WTC11 (cell line): ENCODE measurements at regions not wholly inside any gene's neighbourhood (a gene's known extent, or its start where the extent isn't known, plus 50 kb on each side); places are given as distances from the start of the nearest gene placed in this dataset.

ENCODE experiments used
- ATAC-seq: fragments of 200-7000 bp; cut with Tn5 transposase; 2 replicates; pipeline ENCODE4 v1.10.0; 2021; ENCODE audit warnings: mild to moderate bottlenecking, moderate library complexity
- CTCF ChIA-PET: fragments of 300-600 bp; sonication (Branson Sonifier 250); formaldehyde crosslinking; loops from one replicate; lab custom pipeline; 2021; ENCODE audit warnings: antibody characterized with exemption; lab: Charles Lee
- POLR2A ChIA-PET: fragments of 350-600 bp; sonication (Branson Sonifier 250); formaldehyde crosslinking; loops from one replicate; lab custom pipeline; 2021; ENCODE audit warnings: antibody characterized with exemption; lab: Charles Lee
- DNase-seq: peaks from one replicate; pipeline ENCODE4 v3.0.0; 2021; ENCODE audit warnings: low spot score
- H3K27ac Mint-ChIP-seq: 2 replicates; pipeline ENCODE4 v1.8.0; 2021; ENCODE audit warnings: mixed read lengths
- H3K27me3 Mint-ChIP-seq: 2 replicates; pipeline ENCODE4 v1.8.0; 2021; ENCODE audit warnings: low read depth, mild to moderate bottlenecking, moderate library complexity, mixed read lengths
- H3K36me3 Mint-ChIP-seq: 2 replicates; pipeline ENCODE4 v1.8.0; 2021; ENCODE audit warnings: mixed read lengths
- H3K4me1 Mint-ChIP-seq: 2 replicates; pipeline ENCODE4 v1.8.0; 2022; ENCODE audit warnings: mixed read lengths
- H3K4me3 Mint-ChIP-seq: 2 replicates; pipeline ENCODE4 v1.8.0; 2021; ENCODE audit warnings: mild to moderate bottlenecking, moderate library complexity, mixed read lengths
- H3K9me3 Mint-ChIP-seq: 2 replicates; pipeline ENCODE4 v1.8.0; 2021; ENCODE audit warnings: mixed read lengths
- CREB1 ChIP-seq: sonication (generic); formaldehyde crosslinking; IDR thresholded peaks from 2 replicates; pipeline ENCODE4 v1.8.0; 2023; ENCODE audit warnings: mild to moderate bottlenecking, missing genetic modification reagents
- CREM ChIP-seq: sonication (generic); formaldehyde crosslinking; IDR thresholded peaks from 2 replicates; pipeline ENCODE4 v1.8.1; 2022; ENCODE audit warnings: mild to moderate bottlenecking, missing genetic modification reagents, moderate library complexity
- E2F4 ChIP-seq: sonication (generic); formaldehyde crosslinking; IDR thresholded peaks from 2 replicates; pipeline ENCODE4 v1.8.1; 2022; ENCODE audit warnings: low read depth, mild to moderate bottlenecking, moderate library complexity, missing genetic modification reagents, borderline replicate concordance
- HMGA2 ChIP-seq: fragments of 250-450 bp; sonication (Bioruptor Pico); IDR thresholded peaks from 2 replicates; pipeline ENCODE4 v1.4.0; 2021; ENCODE audit warnings: mild to moderate bottlenecking, moderate library complexity
- NFYB ChIP-seq: sonication (generic); formaldehyde crosslinking; conservative IDR thresholded peaks from 2 replicates; pipeline ENCODE4 v1.8.0; 2022; ENCODE audit warnings: low read depth, missing genetic modification reagents
- PRRX2 ChIP-seq: fragments of 250-450 bp; sonication (Bioruptor Pico); IDR thresholded peaks from 2 replicates; pipeline ENCODE4 v1.8.0; 2021; ENCODE audit warnings: mild to moderate bottlenecking
- SMAD3 ChIP-seq: sonication (generic); formaldehyde crosslinking; IDR thresholded peaks from 2 replicates; pipeline ENCODE4 v1.8.0; 2022; ENCODE audit warnings: missing genetic modification reagents, mild to moderate bottlenecking, borderline replicate concordance
- SMAD4 ChIP-seq: sonication (generic); formaldehyde crosslinking; IDR thresholded peaks from 2 replicates; pipeline ENCODE4 v1.8.0; 2022; ENCODE audit warnings: mild to moderate bottlenecking, missing genetic modification reagents
- SOX15 ChIP-seq: fragments of 250-450 bp; sonication (Bioruptor Pico); IDR thresholded peaks from 2 replicates; pipeline ENCODE4 v1.9.0; 2021; ENCODE audit warnings: mild to moderate bottlenecking
- TEAD4 ChIP-seq: sonication (generic); formaldehyde crosslinking; IDR thresholded peaks from 2 replicates; pipeline ENCODE4 v1.8.0; 2022; ENCODE audit warnings: mild to moderate bottlenecking, missing genetic modification reagents
- ZNF121 ChIP-seq: sonication (generic); formaldehyde crosslinking; IDR thresholded peaks from 2 replicates; pipeline ENCODE4 v1.8.0; 2023; ENCODE audit warnings: missing genetic modification reagents
- ZNF232 ChIP-seq: sonication (generic); formaldehyde crosslinking; IDR thresholded peaks from 2 replicates; pipeline ENCODE4 v1.8.0; 2022; ENCODE audit warnings: mild to moderate bottlenecking, missing genetic modification reagents
- ZNF263 ChIP-seq: sonication (generic); formaldehyde crosslinking; IDR thresholded peaks from 2 replicates; pipeline ENCODE4 v1.8.1; 2022; ENCODE audit warnings: low read depth, mild to moderate bottlenecking, moderate library complexity, missing genetic modification reagents
- TF ChIP-seq, protein P1 (sequence below): fragments of 250-450 bp; sonication (Bioruptor Pico); IDR thresholded peaks from 2 replicates; pipeline ENCODE4 v1.9.0; 2021; ENCODE audit warnings: mild to moderate bottlenecking
- TF ChIP-seq, protein P2 (sequence below): sonication (generic); formaldehyde crosslinking; IDR thresholded peaks from 2 replicates; pipeline ENCODE4 v1.8.0; 2022; ENCODE audit warnings: mild to moderate bottlenecking, missing genetic modification reagents
- TF ChIP-seq, protein P3 (sequence below): fragments of 250-450 bp; sonication (Bioruptor Pico); IDR thresholded peaks from 2 replicates; pipeline ENCODE4 v1.9.0; 2021; ENCODE audit warnings: mild to moderate bottlenecking
- TF ChIP-seq, protein P4 (sequence below): sonication (generic); formaldehyde crosslinking; IDR thresholded peaks from 2 replicates; pipeline ENCODE4 v1.8.0; 2022; ENCODE audit warnings: mild to moderate bottlenecking, missing genetic modification reagents
- TF ChIP-seq, protein P5 (sequence below): fragments of 200-600 bp; IDR thresholded peaks from 2 replicates; pipeline ENCODE4 v1.8.0; 2022; ENCODE audit warnings: antibody characterized with exemption
- TF ChIP-seq, protein P6 (sequence below): sonication (generic); formaldehyde crosslinking; conservative IDR thresholded peaks from 2 replicates; pipeline ENCODE4 v1.8.1; 2022; ENCODE audit warnings: mild to moderate bottlenecking, missing genetic modification reagents
- TF ChIP-seq, protein P7 (sequence below): sonication (generic); formaldehyde crosslinking; IDR thresholded peaks from 2 replicates; pipeline ENCODE4 v1.8.1; 2023; ENCODE audit warnings: mild to moderate bottlenecking, missing genetic modification reagents, moderate library complexity

GRCh38 chr3:107221856-107222255 is 155.4 kb upstream of the CCDC54 start (continued):
- TF ChIP-seq, protein P1, sequence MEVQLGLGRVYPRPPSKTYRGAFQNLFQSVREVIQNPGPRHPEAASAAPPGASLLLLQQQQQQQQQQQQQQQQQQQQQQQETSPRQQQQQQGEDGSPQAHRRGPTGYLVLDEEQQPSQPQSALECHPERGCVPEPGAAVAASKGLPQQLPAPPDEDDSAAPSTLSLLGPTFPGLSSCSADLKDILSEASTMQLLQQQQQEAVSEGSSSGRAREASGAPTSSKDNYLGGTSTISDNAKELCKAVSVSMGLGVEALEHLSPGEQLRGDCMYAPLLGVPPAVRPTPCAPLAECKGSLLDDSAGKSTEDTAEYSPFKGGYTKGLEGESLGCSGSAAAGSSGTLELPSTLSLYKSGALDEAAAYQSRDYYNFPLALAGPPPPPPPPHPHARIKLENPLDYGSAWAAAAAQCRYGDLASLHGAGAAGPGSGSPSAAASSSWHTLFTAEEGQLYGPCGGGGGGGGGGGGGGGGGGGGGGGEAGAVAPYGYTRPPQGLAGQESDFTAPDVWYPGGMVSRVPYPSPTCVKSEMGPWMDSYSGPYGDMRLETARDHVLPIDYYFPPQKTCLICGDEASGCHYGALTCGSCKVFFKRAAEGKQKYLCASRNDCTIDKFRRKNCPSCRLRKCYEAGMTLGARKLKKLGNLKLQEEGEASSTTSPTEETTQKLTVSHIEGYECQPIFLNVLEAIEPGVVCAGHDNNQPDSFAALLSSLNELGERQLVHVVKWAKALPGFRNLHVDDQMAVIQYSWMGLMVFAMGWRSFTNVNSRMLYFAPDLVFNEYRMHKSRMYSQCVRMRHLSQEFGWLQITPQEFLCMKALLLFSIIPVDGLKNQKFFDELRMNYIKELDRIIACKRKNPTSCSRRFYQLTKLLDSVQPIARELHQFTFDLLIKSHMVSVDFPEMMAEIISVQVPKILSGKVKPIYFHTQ (CRISPR knock-in tag), result no peak
- TF ChIP-seq PRRX2, result no peak

GRCh38 chr3:107222907-107223306 is 154.3 kb upstream of the CCDC54 start:
- DNase-seq (no peak), ATAC-seq (no peak)
- TF ChIP-seq ZNF263 (CRISPR knock-in tag) (no peak), HMGA2 (CRISPR knock-in tag) (no peak), SMAD3 (CRISPR knock-in tag) (no peak), TEAD4 (CRISPR knock-in tag) (no peak), CREB1 (CRISPR knock-in tag) (no peak), NFYB (CRISPR knock-in tag) (no peak), ZNF121 (CRISPR knock-in tag) (no peak)
- TF ChIP-seq, protein P2, sequence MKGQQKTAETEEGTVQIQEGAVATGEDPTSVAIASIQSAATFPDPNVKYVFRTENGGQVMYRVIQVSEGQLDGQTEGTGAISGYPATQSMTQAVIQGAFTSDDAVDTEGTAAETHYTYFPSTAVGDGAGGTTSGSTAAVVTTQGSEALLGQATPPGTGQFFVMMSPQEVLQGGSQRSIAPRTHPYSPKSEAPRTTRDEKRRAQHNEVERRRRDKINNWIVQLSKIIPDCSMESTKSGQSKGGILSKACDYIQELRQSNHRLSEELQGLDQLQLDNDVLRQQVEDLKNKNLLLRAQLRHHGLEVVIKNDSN (CRISPR knock-in tag), result no peak
- TF ChIP-seq, protein P3, sequence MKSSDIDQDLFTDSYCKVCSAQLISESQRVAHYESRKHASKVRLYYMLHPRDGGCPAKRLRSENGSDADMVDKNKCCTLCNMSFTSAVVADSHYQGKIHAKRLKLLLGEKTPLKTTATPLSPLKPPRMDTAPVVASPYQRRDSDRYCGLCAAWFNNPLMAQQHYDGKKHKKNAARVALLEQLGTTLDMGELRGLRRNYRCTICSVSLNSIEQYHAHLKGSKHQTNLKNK (CRISPR knock-in tag), result no peak
- POLR2A ChIA-PET, result no interaction called here
- CTCF ChIA-PET, result interaction anchor here (1.0 kb wide), 1 partner anchor 190 kb away, joined by 3 read pairs; no protein-coding TSS in a partner anchor
- no peaks in the 10 kb centered on the region for H3K27me3 Mint-ChIP-seq
- peaks cover 12% of the 10 kb centered on the region for H3K9me3 Mint-ChIP-seq
- no peak overlapping the region for H3K27ac Mint-ChIP-seq
- 0 out of 2 replicates have a peak, but pooled peaks cover 4% of the 10 kb centered on the region for H3K36me3 Mint-ChIP-seq
- no peaks in the 10 kb centered on the region for H3K4me1 Mint-ChIP-seq
- no peak overlapping the region for H3K4me3 Mint-ChIP-seq

DNA sequence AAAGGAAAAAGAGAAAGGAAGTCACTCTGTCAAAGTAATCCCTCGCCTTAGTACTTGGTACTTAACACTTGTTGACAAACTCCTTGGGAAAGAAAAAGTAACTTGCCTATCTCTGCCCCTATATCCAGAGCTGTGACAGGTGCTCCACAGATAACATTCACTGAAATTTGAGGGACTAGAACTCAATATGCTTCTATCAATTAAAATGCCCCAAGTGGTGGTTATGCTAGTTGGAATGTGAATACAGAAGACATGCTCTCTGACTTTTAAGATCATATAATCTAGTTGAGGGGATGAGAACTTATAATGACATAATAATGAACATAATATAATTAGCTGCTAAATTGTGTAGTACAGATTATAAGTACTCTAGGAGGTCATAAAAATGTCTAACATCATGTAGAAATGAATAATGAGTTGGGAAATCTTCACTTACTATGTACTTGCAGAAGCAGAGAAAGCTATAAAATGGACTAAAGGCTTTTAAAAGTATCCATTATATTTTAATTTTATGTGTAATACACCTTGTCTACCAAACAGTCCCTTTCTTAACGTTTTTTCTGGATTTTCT is 153.1 kb upstream of the CCDC54 start:
- Mint-ChIP-seq H3K9me3 (peaks cover 12% of the 10 kb centered on the region), H3K27ac (no peak overlapping the region), H3K4me1 (no peaks in the 10 kb centered on the region), H3K27me3 (no peaks in the 10 kb centered on the region), H3K4me3 (no peak overlapping the region), H3K36me3 (0 out of 2 replicates have a peak, but pooled peaks cover 4% of the 10 kb centered on the region)
- DNase-seq (no peak), ATAC-seq (no peak)
- ChIA-PET POLR2A (no interaction called here), CTCF (interaction anchor here (1.1 kb wide), 1 partner anchor 590 kb away, joined by 3 read pairs; no protein-coding TSS in a partner anchor)
- TF ChIP-seq, protein P1 (CRISPR knock-in tag), result no peak
- TF ChIP-seq, protein P4, sequence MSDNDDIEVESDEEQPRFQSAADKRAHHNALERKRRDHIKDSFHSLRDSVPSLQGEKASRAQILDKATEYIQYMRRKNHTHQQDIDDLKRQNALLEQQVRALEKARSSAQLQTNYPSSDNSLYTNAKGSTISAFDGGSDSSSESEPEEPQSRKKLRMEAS (CRISPR knock-in tag), result no peak
- TF ChIP-seq, protein P5, sequence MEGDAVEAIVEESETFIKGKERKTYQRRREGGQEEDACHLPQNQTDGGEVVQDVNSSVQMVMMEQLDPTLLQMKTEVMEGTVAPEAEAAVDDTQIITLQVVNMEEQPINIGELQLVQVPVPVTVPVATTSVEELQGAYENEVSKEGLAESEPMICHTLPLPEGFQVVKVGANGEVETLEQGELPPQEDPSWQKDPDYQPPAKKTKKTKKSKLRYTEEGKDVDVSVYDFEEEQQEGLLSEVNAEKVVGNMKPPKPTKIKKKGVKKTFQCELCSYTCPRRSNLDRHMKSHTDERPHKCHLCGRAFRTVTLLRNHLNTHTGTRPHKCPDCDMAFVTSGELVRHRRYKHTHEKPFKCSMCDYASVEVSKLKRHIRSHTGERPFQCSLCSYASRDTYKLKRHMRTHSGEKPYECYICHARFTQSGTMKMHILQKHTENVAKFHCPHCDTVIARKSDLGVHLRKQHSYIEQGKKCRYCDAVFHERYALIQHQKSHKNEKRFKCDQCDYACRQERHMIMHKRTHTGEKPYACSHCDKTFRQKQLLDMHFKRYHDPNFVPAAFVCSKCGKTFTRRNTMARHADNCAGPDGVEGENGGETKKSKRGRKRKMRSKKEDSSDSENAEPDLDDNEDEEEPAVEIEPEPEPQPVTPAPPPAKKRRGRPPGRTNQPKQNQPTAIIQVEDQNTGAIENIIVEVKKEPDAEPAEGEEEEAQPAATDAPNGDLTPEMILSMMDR, result no peak
- no peak for TF ChIP-seq SMAD4 (CRISPR knock-in tag)
- TF ChIP-seq PRRX2, result no peak
- TF ChIP-seq ZNF232, result no peak
- TF ChIP-seq CREM, result no peak
- TF ChIP-seq, protein P6, sequence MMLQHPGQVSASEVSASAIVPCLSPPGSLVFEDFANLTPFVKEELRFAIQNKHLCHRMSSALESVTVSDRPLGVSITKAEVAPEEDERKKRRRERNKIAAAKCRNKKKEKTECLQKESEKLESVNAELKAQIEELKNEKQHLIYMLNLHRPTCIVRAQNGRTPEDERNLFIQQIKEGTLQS (CRISPR knock-in tag), result no peak
- TF ChIP-seq, protein P7, sequence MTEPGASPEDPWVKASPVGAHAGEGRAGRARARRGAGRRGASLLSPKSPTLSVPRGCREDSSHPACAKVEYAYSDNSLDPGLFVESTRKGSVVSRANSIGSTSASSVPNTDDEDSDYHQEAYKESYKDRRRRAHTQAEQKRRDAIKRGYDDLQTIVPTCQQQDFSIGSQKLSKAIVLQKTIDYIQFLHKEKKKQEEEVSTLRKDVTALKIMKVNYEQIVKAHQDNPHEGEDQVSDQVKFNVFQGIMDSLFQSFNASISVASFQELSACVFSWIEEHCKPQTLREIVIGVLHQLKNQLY (CRISPR knock-in tag), result no peak
- no peak for TF ChIP-seq E2F4
- no peak for TF ChIP-seq SOX15 (CRISPR knock-in tag)
